BE2C (cell line): ENCODE measurements at regions not wholly inside any gene's neighbourhood (a gene's known extent, or its start where the extent isn't known, plus 50 kb on each side); places are given as distances from the start of the nearest gene placed in this dataset.

Experiments used
- DNase-seq: peaks from one replicate; pipeline ENCODE4 v3.0.0-alpha.2; 2020
- H3K27me3 ChIP-seq: fragments of 250-450 bp; sonication (Bioruptor Pico); 2 replicates; pipeline ENCODE4 v1.5.1; 2020; ENCODE audit warnings: mild to moderate bottlenecking
- H3K36me3 ChIP-seq: fragments of 250-450 bp; sonication (Bioruptor Pico); 2 replicates; pipeline ENCODE4 v1.5.1; 2020; ENCODE audit warnings: mild to moderate bottlenecking
- H3K4me1 ChIP-seq: fragments of 250-450 bp; sonication (Bioruptor Pico); 2 replicates; pipeline ENCODE4 v1.5.1; 2020
- H3K4me3 ChIP-seq: 2 replicates; pipeline ENCODE4 v1.5.1; 2011; ENCODE audit warnings: low read depth, low read length
- H3K9me3 ChIP-seq: fragments of 250-450 bp; sonication (Bioruptor Pico); 2 replicates; pipeline ENCODE4 v1.5.1; 2020
- CTCF ChIP-seq: IDR thresholded peaks from 2 replicates; pipeline ENCODE4 v1.5.1; 2012; ENCODE audit warnings: mild to moderate bottlenecking, low read depth, low read length

- no peak overlapping the region for H3K4me3 ChIP-seq
- no peaks in the 10 kb centered on the region for H3K36me3 ChIP-seq
- no peak for TF ChIP-seq CTCF
Observed at GRCh38 chr17:36859003-36859300, 78.3 kb upstream of the LHX1 start.

GRCh38 chr17:36859706-36860105, 77.6 kb upstream of the LHX1 start:
- H3K27me3 ChIP-seq, result no peaks in the 10 kb centered on the region
- no peaks in the 10 kb centered on the region for H3K4me1 ChIP-seq
- no peaks in the 10 kb centered on the region for H3K36me3 ChIP-seq
- no peak for DNase-seq
- no peak for TF ChIP-seq CTCF
- no peaks in the 10 kb centered on the region for H3K9me3 ChIP-seq
- H3K4me3 ChIP-seq, result no peak overlapping the region

More at GRCh38 chr17:36859003-36859300, 78.3 kb upstream of the LHX1 start:
- Histone ChIP-seq H3K27me3 (no peaks in the 10 kb centered on the region), H3K9me3 (no peaks in the 10 kb centered on the region), H3K4me1 (no peaks in the 10 kb centered on the region)
- no peak for DNase-seq

GRCh38 chr17:36861531-36861930, 75.7 kb upstream of the LHX1 start:
- Histone ChIP-seq H3K27me3 (no peaks in the 10 kb centered on the region), H3K36me3 (no peaks in the 10 kb centered on the region), H3K4me1 (no peaks in the 10 kb centered on the region), H3K9me3 (no peaks in the 10 kb centered on the region), H3K4me3 (no peak overlapping the region)
- no peak for TF ChIP-seq CTCF
- DNase-seq, result no peak

GRCh38 chr17:36862116-36862920, 75.0 kb upstream of the LHX1 start:
- H3K27me3 ChIP-seq, result no peaks in the 10 kb centered on the region
- no peaks in the 10 kb centered on the region for H3K36me3 ChIP-seq
- no peak for DNase-seq

GRCh38 chr17:36863131-36863530, 74.1 kb upstream of the LHX1 start:
- Histone ChIP-seq H3K4me3 (no peak overlapping the region), H3K27me3 (no peaks in the 10 kb centered on the region), H3K9me3 (no peaks in the 10 kb centered on the region), H3K4me1 (no peaks in the 10 kb centered on the region), H3K36me3 (no peaks in the 10 kb centered on the region)
- DNase-seq, result no peak
- no peak for TF ChIP-seq CTCF

More at GRCh38 chr17:36862116-36862920, 75.0 kb upstream of the LHX1 start:
- no peaks in the 10 kb centered on the region for H3K9me3 ChIP-seq
- TF ChIP-seq CTCF, result no peak
- no peak overlapping the region for H3K4me3 ChIP-seq
- no peaks in the 10 kb centered on the region for H3K4me1 ChIP-seq

- Histone ChIP-seq H3K36me3 (no peaks in the 10 kb centered on the region), H3K27me3 (no peaks in the 10 kb centered on the region)
- DNase-seq, result no peak
Observed at GRCh38 chr17:36863676-36864612, 73.3 kb upstream of the LHX1 start.

More at GRCh38 chr17:36863676-36864612, 73.3 kb upstream of the LHX1 start:
- H3K9me3 ChIP-seq, result no peaks in the 10 kb centered on the region
- no peak overlapping the region for H3K4me3 ChIP-seq
- TF ChIP-seq CTCF, result no peak
- H3K4me1 ChIP-seq, result no peaks in the 10 kb centered on the region
